ENCODE measurements at regions not wholly inside any gene's neighbourhood (a gene's known extent, or its start where the extent isn't known, plus 50 kb on each side); places are given as distances from the start of the nearest gene placed in this dataset.

- Mint-ChIP-seq H3K9me3 (peaks cover 46% of the 10 kb centered on the region), H3K27me3 (ENCODE audit: low read depth, poor library complexity) (peaks cover 24% of the 10 kb centered on the region), H3K27ac (no peak overlapping the region), H3K4me3 (no peak overlapping the region), H3K36me3 (ENCODE audit: low read depth) (no peaks in the 10 kb centered on the region), H3K4me1 (peaks cover 4% of the 10 kb centered on the region)
- TF ChIP-seq, protein P1, sequence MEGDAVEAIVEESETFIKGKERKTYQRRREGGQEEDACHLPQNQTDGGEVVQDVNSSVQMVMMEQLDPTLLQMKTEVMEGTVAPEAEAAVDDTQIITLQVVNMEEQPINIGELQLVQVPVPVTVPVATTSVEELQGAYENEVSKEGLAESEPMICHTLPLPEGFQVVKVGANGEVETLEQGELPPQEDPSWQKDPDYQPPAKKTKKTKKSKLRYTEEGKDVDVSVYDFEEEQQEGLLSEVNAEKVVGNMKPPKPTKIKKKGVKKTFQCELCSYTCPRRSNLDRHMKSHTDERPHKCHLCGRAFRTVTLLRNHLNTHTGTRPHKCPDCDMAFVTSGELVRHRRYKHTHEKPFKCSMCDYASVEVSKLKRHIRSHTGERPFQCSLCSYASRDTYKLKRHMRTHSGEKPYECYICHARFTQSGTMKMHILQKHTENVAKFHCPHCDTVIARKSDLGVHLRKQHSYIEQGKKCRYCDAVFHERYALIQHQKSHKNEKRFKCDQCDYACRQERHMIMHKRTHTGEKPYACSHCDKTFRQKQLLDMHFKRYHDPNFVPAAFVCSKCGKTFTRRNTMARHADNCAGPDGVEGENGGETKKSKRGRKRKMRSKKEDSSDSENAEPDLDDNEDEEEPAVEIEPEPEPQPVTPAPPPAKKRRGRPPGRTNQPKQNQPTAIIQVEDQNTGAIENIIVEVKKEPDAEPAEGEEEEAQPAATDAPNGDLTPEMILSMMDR (IDR thresholded peaks at IDR 0.05) = no peak
- DNase-seq = no peak
These were observed 178.8 kb upstream of the TWIST2 start for GRCh38 chr2:238669046-238669445.

DNA sequence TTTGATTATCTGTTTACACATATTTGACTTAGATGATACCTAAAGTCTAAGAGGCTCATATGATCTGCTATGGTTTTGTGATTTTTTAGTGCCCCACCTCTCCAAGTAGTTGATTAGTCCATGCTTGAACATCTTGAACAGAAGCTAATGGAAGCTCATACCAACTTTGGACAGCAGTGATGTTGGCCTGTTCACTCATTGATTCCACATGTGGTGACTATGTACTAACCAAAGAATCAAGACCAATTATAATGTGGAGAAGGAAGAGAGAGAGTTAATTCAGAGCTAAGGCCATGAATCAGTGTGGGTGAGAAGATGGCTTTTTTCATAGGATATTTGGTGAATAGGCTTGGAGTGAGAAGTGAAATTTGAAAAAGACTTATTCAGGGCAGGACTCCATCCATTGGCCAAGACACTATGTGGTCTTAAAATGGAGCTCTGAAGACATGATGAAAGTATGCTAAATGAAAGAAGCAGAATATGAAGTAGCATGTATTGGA is 178.3 kb upstream of the TWIST2 start:
- peaks cover 28% of the 10 kb centered on the region for H3K27me3 Mint-ChIP-seq (ENCODE audit: low read depth, poor library complexity)
- H3K4me3 Mint-ChIP-seq = no peak overlapping the region
- H3K9me3 Mint-ChIP-seq = peaks cover 49% of the 10 kb centered on the region

GRCh38 chr2:238670111-238670585 is 177.7 kb upstream of the TWIST2 start:
- H3K27ac Mint-ChIP-seq = no peak overlapping the region
- no peaks in the 10 kb centered on the region for H3K36me3 Mint-ChIP-seq (ENCODE audit: low read depth)
- TF ChIP-seq, protein P1 (IDR thresholded peaks at IDR 0.05) = no peak
- H3K27me3 Mint-ChIP-seq (ENCODE audit: low read depth, poor library complexity) = peaks cover 29% of the 10 kb centered on the region
- peaks cover 4% of the 10 kb centered on the region for H3K4me1 Mint-ChIP-seq
- H3K4me3 Mint-ChIP-seq = no peak overlapping the region
- no peak for DNase-seq
- peaks cover 49% of the 10 kb centered on the region for H3K9me3 Mint-ChIP-seq

More for the DNA sequence above, 178.3 kb upstream of the TWIST2 start:
- H3K27ac Mint-ChIP-seq = no peak overlapping the region
- DNase-seq = no peak
- no peaks in the 10 kb centered on the region for H3K36me3 Mint-ChIP-seq (ENCODE audit: low read depth)
- TF ChIP-seq, protein P1 (IDR thresholded peaks at IDR 0.05) = no peak
- peaks cover 4% of the 10 kb centered on the region for H3K4me1 Mint-ChIP-seq

DNA sequence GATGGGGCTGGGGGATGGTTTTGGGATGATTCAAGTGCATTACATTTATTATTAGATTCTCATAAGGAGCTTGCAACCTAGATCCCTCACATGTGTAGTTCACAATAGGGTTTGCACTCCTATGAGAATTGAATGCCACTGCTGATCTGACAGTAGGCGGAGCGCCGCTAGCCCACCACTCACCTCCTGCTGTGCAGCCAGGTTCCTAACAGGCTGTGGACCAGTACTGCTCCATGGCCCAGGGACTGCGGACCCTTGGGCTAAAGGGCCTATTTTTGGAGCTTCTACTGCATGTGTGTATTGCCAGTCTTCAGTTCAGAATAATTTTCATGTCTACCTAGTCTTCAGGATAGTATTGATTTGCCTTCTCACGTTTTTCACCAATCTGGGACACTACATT is 165.3 kb upstream of the TWIST2 start:
- no peak overlapping the region for H3K4me3 Mint-ChIP-seq
- peaks cover 10% of the 10 kb centered on the region for H3K4me1 Mint-ChIP-seq
- peaks cover 19% of the 10 kb centered on the region for H3K27me3 Mint-ChIP-seq (ENCODE audit: low read depth, poor library complexity)
- TF ChIP-seq, protein P1 (IDR thresholded peaks at IDR 0.05) = no peak
- DNase-seq = no peak
- H3K9me3 Mint-ChIP-seq = peaks cover 16% of the 10 kb centered on the region
- no peak overlapping the region for H3K27ac Mint-ChIP-seq
- H3K36me3 Mint-ChIP-seq (ENCODE audit: low read depth) = peaks cover 6% of the 10 kb centered on the region

DNA sequence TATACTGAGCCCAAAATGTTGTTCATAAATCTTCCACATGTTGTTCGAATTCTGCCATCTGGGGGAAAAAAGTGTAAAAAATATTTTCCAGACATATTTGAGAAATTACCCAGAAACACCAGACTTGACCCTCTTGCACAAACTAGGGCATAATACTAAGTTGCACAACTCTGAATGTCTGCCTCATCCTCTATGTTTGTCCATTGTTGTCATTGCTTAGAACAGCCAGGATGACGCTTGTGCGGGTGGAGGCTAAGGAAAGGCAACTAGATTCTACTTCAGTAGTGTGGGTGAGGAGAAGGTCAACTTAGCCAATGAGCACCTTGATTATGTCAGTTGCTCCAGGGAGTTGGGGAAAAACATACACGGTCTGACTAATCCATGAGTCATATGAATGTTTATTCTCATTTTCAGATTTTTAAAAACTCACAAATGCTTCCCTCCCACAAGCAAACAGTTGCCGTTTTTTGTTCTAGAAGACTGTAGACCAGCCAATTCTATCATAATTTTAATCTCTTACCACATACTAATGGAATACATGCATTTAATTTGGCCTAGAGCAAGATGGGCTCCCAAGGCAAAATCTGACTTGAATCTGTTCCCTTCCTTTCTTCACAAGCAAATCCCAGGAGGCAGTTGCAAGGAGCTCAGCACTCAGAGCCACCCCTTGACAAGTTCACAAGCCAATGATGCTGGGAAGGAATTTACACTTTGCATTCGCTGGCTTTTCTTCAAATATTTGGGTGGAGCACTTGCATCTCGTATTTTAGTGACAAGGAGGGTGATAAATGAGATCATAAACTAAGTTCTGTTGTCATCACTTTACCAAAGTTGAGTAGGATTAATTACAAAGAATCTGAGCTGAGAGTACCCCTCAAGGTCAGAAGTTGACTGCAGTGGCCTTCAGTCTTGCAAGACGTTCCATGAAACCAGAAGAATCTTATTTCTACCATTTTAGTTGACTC is 163.2 kb upstream of the TWIST2 start:
- no peak overlapping the region for H3K4me3 Mint-ChIP-seq
- no peak overlapping the region for H3K27ac Mint-ChIP-seq
- peaks cover 7% of the 10 kb centered on the region for H3K9me3 Mint-ChIP-seq
- TF ChIP-seq, protein P1 (IDR thresholded peaks at IDR 0.05) = no peak
- peaks cover 8% of the 10 kb centered on the region for H3K27me3 Mint-ChIP-seq (ENCODE audit: low read depth, poor library complexity)
- no peaks in the 10 kb centered on the region for H3K36me3 Mint-ChIP-seq (ENCODE audit: low read depth)
- DNase-seq = no peak
- peaks cover 10% of the 10 kb centered on the region for H3K4me1 Mint-ChIP-seq
